ENCODE measurements at regions not wholly inside any gene's neighbourhood (a gene's known extent, or its start where the extent isn't known, plus 50 kb on each side); places are given as distances from the start of the nearest gene placed in this dataset.

- DNase-seq, result no peak
Observed at GRCh38 chr11:23041001-23041503, 180.8 kb upstream of the CCDC179 start.

- no peak for DNase-seq
Observed at GRCh38 chr11:23058656-23059055, 198.4 kb upstream of the CCDC179 start.

- DNase-seq, result no peak
Observed at GRCh38 chr11:23063276-23063675, 203.0 kb upstream of the CCDC179 start.

GRCh38 chr11:23078289-23078971 lies 218.2 kb upstream of the CCDC179 start:
- no peak for DNase-seq

GRCh38 chr11:23079382-23079813 lies 219.1 kb upstream of the CCDC179 start:
- DNase-seq, result no peak

GRCh38 chr11:23087407-23087806 lies 227.1 kb upstream of the CCDC179 start:
- no peak for DNase-seq

GRCh38 chr11:23090659-23091058 lies 230.4 kb upstream of the CCDC179 start:
- no peak for DNase-seq

GRCh38 chr11:23095650-23096189 lies 235.4 kb upstream of the CCDC179 start:
- no peak for DNase-seq

- DNase-seq, result no peak
Observed at GRCh38 chr11:23097891-23098290, 237.6 kb upstream of the CCDC179 start.

- DNase-seq, result no peak
Observed at GRCh38 chr11:23099256-23099655, 239.0 kb upstream of the CCDC179 start.

GRCh38 chr11:23100726-23101125 lies 240.5 kb upstream of the CCDC179 start:
- DNase-seq, result no peak

- no peak for DNase-seq
Observed at GRCh38 chr11:23103416-23103815, 243.1 kb upstream of the CCDC179 start.

GRCh38 chr11:23111527-23111926 lies 251.3 kb upstream of the CCDC179 start:
- DNase-seq, result no peak

- no peak for DNase-seq
Observed at GRCh38 chr11:23112390-23112789, 252.1 kb upstream of the CCDC179 start.

- DNase-seq, result peak; percentile 64
Observed at GRCh38 chr11:23112987-23113886, 253.0 kb upstream of the CCDC179 start.

GRCh38 chr11:23113887-23114216 lies 253.6 kb upstream of the CCDC179 start:
- no peak for DNase-seq

- no peak for DNase-seq
Observed at GRCh38 chr11:23123753-23124152, 263.5 kb upstream of the CCDC179 start.

- no peak for DNase-seq
Observed at GRCh38 chr11:23124249-23124648, 264.0 kb upstream of the CCDC179 start.

- DNase-seq, result no peak
Observed at GRCh38 chr11:23124996-23125395, 264.7 kb upstream of the CCDC179 start.

- DNase-seq, result no peak
Observed at GRCh38 chr11:23127706-23128105, 267.4 kb upstream of the CCDC179 start.

- no peak for DNase-seq
Observed at GRCh38 chr11:23134627-23135026, 274.4 kb upstream of the CCDC179 start.

GRCh38 chr11:23138761-23139160 lies 278.5 kb upstream of the CCDC179 start:
- no peak for DNase-seq

- DNase-seq, result no peak
Observed at GRCh38 chr11:23143022-23143421, 282.7 kb upstream of the CCDC179 start.

- DNase-seq, result no peak
Observed at GRCh38 chr11:23151819-23152218, 291.5 kb upstream of the CCDC179 start.

All from COR-L47 (cell line).